T-helper 1 cell treated with Interleukin-12 subunit alpha and Interleukin-12 subunit beta and Interleukin-4 antibody, amounts not matched to agents 30 μg/mL and 1 μg/mL, for 36 hours (primary cell): ENCODE measurements at regions not wholly inside any gene's neighbourhood (a gene's known extent, or its start where the extent isn't known, plus 50 kb on each side); places are given as distances from the start of the nearest gene placed in this dataset.
"Not testable (repeated sequence)": the region's sequence is repeated elsewhere in the genome, so short reads cannot be mapped to it uniquely, and the experiment has no call there.

Experiments
- H3K27ac Mint-ChIP-seq: one replicate; pipeline ENCODE4 v1.8.0; 2021; ENCODE audit warnings: mild to moderate bottlenecking, mixed read lengths
- H3K27me3 Mint-ChIP-seq: one replicate; pipeline ENCODE4 v1.8.0; 2021; ENCODE audit warnings: low read depth, mixed read lengths
- H3K36me3 Mint-ChIP-seq: one replicate; pipeline ENCODE4 v1.8.0; 2021; ENCODE audit warnings: low read depth, mixed read lengths
- H3K4me1 Mint-ChIP-seq: one replicate; pipeline ENCODE4 v1.8.0; 2021; ENCODE audit warnings: low read depth, mixed read lengths
- H3K4me3 Mint-ChIP-seq: one replicate; pipeline ENCODE4 v1.8.0; 2021; ENCODE audit warnings: mild to moderate bottlenecking, moderate library complexity, mixed read lengths
- H3K9me3 Mint-ChIP-seq: one replicate; pipeline ENCODE4 v1.8.0; 2021; ENCODE audit warnings: mixed read lengths

- H3K27ac Mint-ChIP-seq: no peak overlapping the region
Measured at GRCh38 chr6:6482256-6482655, 106.3 kb upstream of the LY86 start.

GRCh38 chr6:6483168-6483567 lies 105.4 kb upstream of the LY86 start:
- H3K27ac Mint-ChIP-seq: no peak overlapping the region
- H3K27me3 Mint-ChIP-seq: peaks cover 25% of the 10 kb centered on the region
- no peaks in the 10 kb centered on the region for H3K4me1 Mint-ChIP-seq
- no peak overlapping the region for H3K4me3 Mint-ChIP-seq
- no peaks in the 10 kb centered on the region for H3K9me3 Mint-ChIP-seq
- H3K36me3 Mint-ChIP-seq: no peaks in the 10 kb centered on the region

More at GRCh38 chr6:6482256-6482655, 106.3 kb upstream of the LY86 start:
- H3K4me3 Mint-ChIP-seq: no peak overlapping the region
- H3K4me1 Mint-ChIP-seq: no peaks in the 10 kb centered on the region
- H3K36me3 Mint-ChIP-seq: no peaks in the 10 kb centered on the region
- H3K27me3 Mint-ChIP-seq: peaks cover 31% of the 10 kb centered on the region
- H3K9me3 Mint-ChIP-seq: no peaks in the 10 kb centered on the region

- peaks cover 21% of the 10 kb centered on the region for H3K27me3 Mint-ChIP-seq
- H3K9me3 Mint-ChIP-seq: no peaks in the 10 kb centered on the region
Measured at GRCh38 chr6:6483733-6484132, 104.8 kb upstream of the LY86 start.

GRCh38 chr6:6484681-6485080 lies 103.8 kb upstream of the LY86 start:
- H3K36me3 Mint-ChIP-seq: no peaks in the 10 kb centered on the region
- no peak overlapping the region for H3K27ac Mint-ChIP-seq
- no peaks in the 10 kb centered on the region for H3K4me1 Mint-ChIP-seq
- peaks cover 26% of the 10 kb centered on the region for H3K27me3 Mint-ChIP-seq
- H3K4me3 Mint-ChIP-seq: no peak overlapping the region
- no peaks in the 10 kb centered on the region for H3K9me3 Mint-ChIP-seq

More at GRCh38 chr6:6483733-6484132, 104.8 kb upstream of the LY86 start:
- no peak overlapping the region for H3K27ac Mint-ChIP-seq
- no peaks in the 10 kb centered on the region for H3K4me1 Mint-ChIP-seq
- H3K4me3 Mint-ChIP-seq: no peak overlapping the region
- H3K36me3 Mint-ChIP-seq: no peaks in the 10 kb centered on the region

- Mint-ChIP-seq H3K27me3 (peaks cover 26% of the 10 kb centered on the region), H3K4me1 (no peaks in the 10 kb centered on the region), H3K9me3 (no peaks in the 10 kb centered on the region), H3K36me3 (no peaks in the 10 kb centered on the region), H3K4me3 (no peak overlapping the region), H3K27ac (no peak overlapping the region)
Measured at GRCh38 chr6:6486595-6486994, 101.9 kb upstream of the LY86 start.

GRCh38 chr6:6491761-6492160 lies 96.8 kb upstream of the LY86 start:
- Mint-ChIP-seq H3K27ac (no peak overlapping the region), H3K27me3 (peaks cover 44% of the 10 kb centered on the region), H3K4me3 (no peak overlapping the region), H3K4me1 (peaks cover 4% of the 10 kb centered on the region), H3K9me3 (no peaks in the 10 kb centered on the region), H3K36me3 (no peaks in the 10 kb centered on the region)

- no peak overlapping the region for H3K27ac Mint-ChIP-seq
- H3K4me3 Mint-ChIP-seq: no peak overlapping the region
- no peaks in the 10 kb centered on the region for H3K36me3 Mint-ChIP-seq
- H3K4me1 Mint-ChIP-seq: peaks cover 4% of the 10 kb centered on the region
- peaks cover 41% of the 10 kb centered on the region for H3K27me3 Mint-ChIP-seq
- H3K9me3 Mint-ChIP-seq: no peaks in the 10 kb centered on the region
Measured at GRCh38 chr6:6492675-6493074, 95.8 kb upstream of the LY86 start.

GRCh38 chr6:6494139-6494538 lies 94.4 kb upstream of the LY86 start:
- H3K9me3 Mint-ChIP-seq, H3K4me1 Mint-ChIP-seq, H3K4me3 Mint-ChIP-seq, H3K36me3 Mint-ChIP-seq, H3K27ac Mint-ChIP-seq: not testable (repeated sequence)
- H3K27me3 Mint-ChIP-seq: peaks cover 52% of the 10 kb centered on the region

GRCh38 chr6:6494677-6495076 lies 93.8 kb upstream of the LY86 start:
- Mint-ChIP-seq H3K4me3 (no peak overlapping the region), H3K36me3 (no peaks in the 10 kb centered on the region), H3K27me3 (peaks cover 53% of the 10 kb centered on the region), H3K9me3 (no peaks in the 10 kb centered on the region), H3K27ac (no peak overlapping the region), H3K4me1 (peaks cover 4% of the 10 kb centered on the region)

- Mint-ChIP-seq H3K27me3 (peaks cover 59% of the 10 kb centered on the region), H3K9me3 (no peaks in the 10 kb centered on the region), H3K4me3 (no peak overlapping the region), H3K36me3 (no peaks in the 10 kb centered on the region), H3K27ac (no peak overlapping the region), H3K4me1 (peaks cover 4% of the 10 kb centered on the region)
Measured at GRCh38 chr6:6495851-6496250, 92.7 kb upstream of the LY86 start.

GRCh38 chr6:6497541-6497940 lies 91.0 kb upstream of the LY86 start:
- peaks cover 67% of the 10 kb centered on the region for H3K27me3 Mint-ChIP-seq
- H3K4me3 Mint-ChIP-seq: no peak overlapping the region
- H3K4me1 Mint-ChIP-seq: peaks cover 4% of the 10 kb centered on the region
- no peaks in the 10 kb centered on the region for H3K36me3 Mint-ChIP-seq
- no peak overlapping the region for H3K27ac Mint-ChIP-seq
- H3K9me3 Mint-ChIP-seq: no peaks in the 10 kb centered on the region

GRCh38 chr6:6497976-6498375 lies 90.5 kb upstream of the LY86 start:
- Mint-ChIP-seq H3K27ac (no peak overlapping the region), H3K4me3 (no peak overlapping the region), H3K27me3 (peaks cover 65% of the 10 kb centered on the region), H3K9me3 (no peaks in the 10 kb centered on the region), H3K4me1 (peaks cover 4% of the 10 kb centered on the region), H3K36me3 (no peaks in the 10 kb centered on the region)

GRCh38 chr6:6503191-6503590 lies 85.3 kb upstream of the LY86 start:
- Mint-ChIP-seq H3K4me1 (no peaks in the 10 kb centered on the region), H3K27me3 (peaks cover 80% of the 10 kb centered on the region), H3K27ac (no peak overlapping the region), H3K4me3 (no peak overlapping the region), H3K36me3 (no peaks in the 10 kb centered on the region), H3K9me3 (no peaks in the 10 kb centered on the region)

- H3K27ac Mint-ChIP-seq: no peak overlapping the region
- no peaks in the 10 kb centered on the region for H3K4me1 Mint-ChIP-seq
- no peaks in the 10 kb centered on the region for H3K9me3 Mint-ChIP-seq
- H3K27me3 Mint-ChIP-seq: peaks cover 77% of the 10 kb centered on the region
- H3K4me3 Mint-ChIP-seq: no peak overlapping the region
- no peaks in the 10 kb centered on the region for H3K36me3 Mint-ChIP-seq
Measured at GRCh38 chr6:6505111-6505510, 83.4 kb upstream of the LY86 start.

- Mint-ChIP-seq H3K36me3 (no peaks in the 10 kb centered on the region), H3K4me1 (no peaks in the 10 kb centered on the region), H3K9me3 (no peaks in the 10 kb centered on the region), H3K27ac (no peak overlapping the region), H3K27me3 (peaks cover 71% of the 10 kb centered on the region), H3K4me3 (no peak overlapping the region)
Measured at GRCh38 chr6:6508643-6509042, 79.9 kb upstream of the LY86 start.

GRCh38 chr6:6509284-6509683 lies 79.2 kb upstream of the LY86 start:
- Mint-ChIP-seq H3K4me3 (no peak overlapping the region), H3K4me1 (no peaks in the 10 kb centered on the region), H3K27me3 (peaks cover 71% of the 10 kb centered on the region), H3K36me3 (no peaks in the 10 kb centered on the region), H3K27ac (no peak overlapping the region), H3K9me3 (no peaks in the 10 kb centered on the region)
